CD4-positive, alpha-beta T cell treated with Interferon gamma for 1 hour (primary cell): ENCODE measurements at regions not wholly inside any gene's neighbourhood (a gene's known extent, or its start where the extent isn't known, plus 50 kb on each side); places are given as distances from the start of the nearest gene placed in this dataset.
"Not testable (repeated sequence)": the region's sequence is repeated elsewhere in the genome, so short reads cannot be mapped to it uniquely, and the experiment has no call there.

Source experiments
- DNase-seq: peaks from one replicate; pipeline ENCODE4 v3.0.0-alpha.2; 2020

DNA sequence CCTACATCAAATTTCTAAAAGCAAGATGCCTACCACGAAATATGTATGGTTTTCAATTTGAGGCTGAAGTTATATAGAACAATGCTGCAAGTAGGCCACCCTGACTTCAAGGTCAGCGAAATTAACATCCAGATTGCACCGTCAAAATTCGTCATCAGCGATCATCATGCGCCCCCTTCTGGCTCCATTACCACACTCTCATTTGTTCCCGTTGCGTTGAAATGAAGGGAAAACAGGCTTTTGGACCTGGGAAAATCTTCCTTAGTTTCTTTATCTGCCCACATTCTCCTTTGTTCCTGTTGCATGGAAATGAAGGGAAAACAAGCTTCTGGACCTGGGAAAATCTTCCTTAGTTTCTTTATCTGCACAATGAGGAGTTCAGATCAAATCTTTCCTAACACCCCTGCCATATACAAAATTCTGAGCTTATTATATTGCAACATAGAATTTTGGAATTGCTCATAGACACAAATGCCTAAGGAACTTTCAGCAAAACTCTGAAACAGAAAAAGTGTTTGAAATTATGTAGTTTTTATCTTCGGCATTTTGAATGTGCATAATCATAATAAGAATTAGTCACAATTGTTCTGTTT, 98.2 kb upstream of the PRKCQ start:
- DNase-seq: peak; percentile 38

DNA sequence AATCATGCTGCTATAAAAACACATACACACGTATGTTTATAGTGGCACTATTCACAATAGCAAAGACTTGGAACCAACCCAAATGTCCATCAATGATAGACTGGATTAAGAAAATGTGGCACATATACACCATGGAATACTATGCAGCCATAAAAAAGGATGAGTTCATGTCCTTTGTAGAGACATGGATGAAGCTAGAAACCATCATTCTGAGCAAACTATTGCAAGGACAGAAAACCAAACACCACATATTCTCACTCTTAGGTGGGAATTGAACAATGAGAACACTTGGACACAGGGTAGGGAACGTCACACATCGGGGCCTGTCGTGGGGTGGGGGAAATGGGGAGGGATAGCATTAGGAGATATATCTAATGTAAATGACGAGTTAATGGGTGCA, 97.1 kb upstream of the PRKCQ start:
- not testable (repeated sequence) for DNase-seq

DNA sequence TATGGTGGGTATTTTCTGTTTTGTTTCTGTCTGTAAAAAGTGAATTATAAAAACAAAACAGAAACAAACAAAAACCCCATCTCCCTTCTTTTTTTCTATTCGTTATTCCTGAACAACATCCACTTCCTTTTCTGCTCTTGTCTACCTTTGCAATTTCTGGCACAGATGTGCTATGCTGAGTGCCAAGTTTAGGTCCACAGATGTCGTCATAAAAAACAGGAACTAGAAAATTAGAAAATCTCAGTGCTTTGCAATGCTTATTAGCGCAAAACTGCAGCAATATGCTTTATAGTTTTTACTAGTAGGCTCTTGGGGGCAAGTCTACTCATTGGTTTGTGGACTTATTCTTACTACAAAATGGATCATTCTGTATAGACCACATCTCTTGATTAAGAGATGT, 94.2 kb upstream of the PRKCQ start:
- DNase-seq: no peak

DNA sequence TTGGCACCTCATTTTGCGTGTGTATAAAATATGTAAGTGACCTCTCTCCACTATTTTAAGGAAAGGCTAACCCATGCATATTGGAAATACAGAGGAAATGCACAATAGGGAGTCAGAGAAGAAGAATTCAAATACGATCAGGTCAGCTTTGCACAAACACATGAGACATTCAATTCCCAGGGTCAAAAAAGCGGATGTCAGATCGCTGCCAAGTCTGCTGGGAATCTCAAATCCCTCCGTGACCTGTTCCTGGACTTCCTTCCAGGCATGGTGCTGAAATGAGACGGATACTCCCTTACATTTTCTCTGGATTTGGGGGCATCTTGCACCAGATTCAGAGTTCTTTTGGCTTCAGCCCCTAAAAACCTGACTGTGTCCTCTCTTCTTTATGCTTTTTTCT, 91.9 kb upstream of the PRKCQ start:
- DNase-seq: no peak

DNA sequence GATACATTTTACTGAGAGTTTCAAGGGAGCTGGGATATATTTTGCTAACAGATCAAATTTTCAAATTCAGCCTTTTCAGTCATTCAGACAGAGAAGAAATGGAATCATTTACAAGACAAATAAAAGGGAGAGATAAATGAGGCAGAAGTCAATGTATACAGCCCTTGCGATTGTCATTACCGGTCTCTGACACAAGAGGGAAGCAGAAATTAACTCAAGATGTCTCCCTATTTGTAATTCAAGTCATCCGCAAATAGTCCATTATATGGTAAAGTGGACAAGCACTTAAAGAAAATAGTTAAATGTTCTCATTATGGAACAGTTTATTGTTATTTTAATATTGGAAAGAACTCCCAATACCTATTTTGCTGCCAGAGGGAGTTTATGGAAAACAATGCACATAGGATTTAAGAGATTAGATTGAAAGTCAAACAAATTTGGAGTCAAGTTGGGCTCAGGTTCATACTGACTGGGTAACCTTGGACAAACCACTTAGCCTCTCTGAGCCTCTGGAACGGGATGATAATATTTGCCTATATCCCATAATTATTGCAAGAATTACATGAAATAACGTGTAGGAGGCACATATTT, 89.3 kb upstream of the PRKCQ start:
- no peak for DNase-seq

DNA sequence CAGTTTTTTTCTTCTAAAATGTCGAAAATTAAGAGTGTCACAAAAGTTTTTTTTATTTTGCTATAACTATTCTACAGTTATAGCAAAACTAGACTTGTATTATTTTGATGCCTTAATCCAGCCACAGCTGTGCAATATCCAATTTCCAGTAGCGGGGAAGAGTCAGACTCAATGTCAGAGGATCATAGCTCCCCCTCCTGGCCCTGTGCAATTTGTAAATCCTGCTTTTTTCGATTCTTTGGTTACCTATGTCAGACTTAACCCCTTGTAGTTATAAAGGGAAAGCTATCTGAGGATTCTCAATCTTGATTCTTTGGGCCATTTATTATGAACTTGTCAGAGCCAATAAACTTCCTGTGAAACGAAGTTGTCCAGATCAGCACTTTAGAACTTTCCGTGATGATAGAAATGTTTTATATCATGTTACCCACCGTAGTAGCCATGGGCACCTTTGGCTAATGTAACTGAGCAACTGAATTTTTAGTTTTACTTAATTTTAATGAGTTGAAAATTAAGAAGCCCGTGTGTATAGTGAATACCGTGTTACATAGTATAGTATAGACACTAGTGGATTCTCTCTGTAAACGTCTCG, 87.7 kb upstream of the PRKCQ start:
- DNase-seq: no peak

DNA sequence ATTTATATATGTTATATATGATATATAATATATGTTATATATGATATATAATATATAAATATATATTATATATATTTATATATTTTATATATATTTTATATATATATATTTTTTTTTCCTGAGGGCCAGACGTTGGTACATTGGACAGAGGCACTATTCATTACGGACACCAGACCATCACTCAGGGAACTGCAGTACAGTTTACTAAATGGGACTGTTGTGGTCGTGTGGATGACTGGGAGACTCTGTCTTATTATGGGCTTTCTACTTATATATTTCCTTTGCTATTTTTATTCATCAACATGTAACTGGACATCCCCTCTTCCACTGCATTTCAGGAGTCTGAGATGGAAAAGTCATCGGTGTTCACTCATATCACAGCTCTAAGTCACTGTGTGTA, 87.1 kb upstream of the PRKCQ start:
- no peak for DNase-seq

DNA sequence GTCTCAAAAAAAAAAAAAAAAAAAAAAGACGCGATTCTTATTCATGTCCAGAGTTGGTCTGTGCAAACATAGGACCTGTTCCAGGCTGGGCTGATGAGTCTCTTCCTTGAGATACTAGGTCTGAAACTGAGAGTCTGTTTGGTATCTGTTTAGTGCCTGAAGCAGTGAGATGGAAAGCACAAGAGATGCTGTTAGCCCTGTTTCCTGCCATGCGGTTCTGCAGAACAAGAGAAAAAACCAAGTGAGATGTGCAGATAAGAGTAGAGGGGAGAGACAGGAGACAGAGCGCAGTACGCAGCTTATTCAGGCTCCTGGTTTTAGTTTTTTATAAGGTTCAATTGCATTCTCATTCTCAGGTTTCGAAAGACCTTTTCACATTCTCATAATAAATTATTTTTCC, 85.8 kb upstream of the PRKCQ start:
- DNase-seq: no peak

DNA sequence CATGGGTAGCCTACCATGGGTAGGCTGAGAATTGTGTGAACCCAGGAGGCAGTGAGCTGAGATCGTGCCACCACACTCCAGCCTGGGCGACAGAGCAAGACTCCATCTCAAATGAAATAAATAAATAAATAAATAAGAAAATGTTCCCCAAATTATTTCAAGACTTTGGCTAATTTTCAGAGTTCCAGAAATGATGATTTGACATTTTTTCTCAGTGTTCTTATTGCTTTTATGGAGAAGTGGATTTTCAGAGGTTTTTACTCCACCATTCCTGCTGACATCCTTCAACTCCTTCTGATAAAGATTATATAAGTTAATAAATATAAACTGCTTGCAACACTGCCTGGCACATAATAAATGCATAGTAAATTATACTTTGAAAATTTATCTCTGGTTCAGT, 80.4 kb upstream of the PRKCQ start:
- no peak for DNase-seq

DNA sequence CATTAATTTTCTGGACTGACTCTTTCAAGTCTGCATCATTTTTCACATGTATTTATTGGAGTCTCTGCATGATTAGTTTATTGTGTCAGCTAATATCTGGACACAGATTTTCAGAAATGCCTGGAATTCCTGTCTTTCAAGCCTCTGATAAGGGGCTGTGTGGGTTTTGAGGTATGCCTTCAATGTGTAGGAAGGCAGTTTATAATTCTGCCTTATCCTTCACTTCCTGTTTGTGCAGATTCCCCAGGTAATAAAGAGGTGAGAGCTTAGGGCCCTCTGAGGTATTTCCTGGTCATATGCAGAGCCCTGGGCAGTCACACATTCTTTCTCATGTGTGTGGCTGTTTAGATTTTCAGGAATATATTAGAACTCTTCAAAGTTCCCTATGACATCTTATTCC, 79.4 kb upstream of the PRKCQ start:
- DNase-seq: no peak

DNA sequence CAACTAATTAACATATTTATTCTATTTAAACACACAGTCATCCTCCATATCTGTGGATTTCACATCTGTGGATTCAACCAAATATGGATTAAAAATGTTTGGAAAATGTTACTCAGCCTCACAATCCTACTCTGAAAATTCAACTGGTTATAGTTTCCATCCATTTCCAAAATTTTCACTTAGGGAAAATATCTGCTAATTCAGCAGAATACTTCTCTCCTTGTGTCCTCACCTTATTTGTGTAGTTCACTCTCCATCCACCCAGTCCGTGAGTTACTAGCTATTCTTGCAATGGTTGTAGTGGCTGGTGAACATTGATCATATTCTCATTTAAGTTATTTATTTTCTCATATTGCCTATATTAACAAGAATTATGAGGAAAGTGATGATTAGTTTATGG, 77.6 kb upstream of the PRKCQ start:
- no peak for DNase-seq

DNA sequence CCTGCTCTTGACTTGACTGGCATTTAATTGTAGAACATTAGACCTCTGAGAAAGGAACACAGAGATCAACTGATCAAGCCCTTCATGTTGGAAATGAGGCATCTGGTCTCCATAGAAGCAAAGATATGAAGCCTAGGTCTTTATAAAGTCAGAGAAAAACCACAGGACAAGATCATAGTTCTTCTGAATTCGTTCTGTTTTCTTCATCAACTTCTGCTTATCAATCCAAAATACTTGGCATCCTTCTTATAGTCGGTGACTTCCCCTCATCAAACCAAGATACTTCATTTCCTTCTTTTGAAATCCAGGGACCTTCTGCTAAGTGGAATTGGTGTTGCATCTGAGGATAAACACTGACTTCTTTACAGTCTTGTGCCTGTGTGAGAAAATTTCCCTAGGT, 77.1 kb upstream of the PRKCQ start:
- no peak for DNase-seq

DNA sequence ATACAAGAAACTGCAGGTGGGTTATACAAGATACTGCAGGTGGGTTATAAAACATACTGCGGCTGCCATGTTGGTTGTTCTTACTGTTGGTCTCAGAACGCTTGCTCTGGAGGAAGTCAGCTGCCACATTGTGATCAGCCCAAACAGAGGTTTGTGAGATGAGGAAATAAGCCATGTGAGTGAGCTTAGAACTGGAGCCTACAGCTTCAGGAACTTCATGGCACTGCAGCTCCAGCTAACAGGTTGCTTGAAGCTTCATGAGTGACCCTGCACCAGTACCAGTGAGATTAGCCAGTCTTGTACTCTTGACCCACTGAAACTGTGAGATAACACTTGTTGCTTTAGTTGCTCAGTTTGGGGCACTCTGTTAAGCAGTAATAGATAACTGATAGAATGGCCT, 74.5 kb upstream of the PRKCQ start:
- DNase-seq: no peak

DNA sequence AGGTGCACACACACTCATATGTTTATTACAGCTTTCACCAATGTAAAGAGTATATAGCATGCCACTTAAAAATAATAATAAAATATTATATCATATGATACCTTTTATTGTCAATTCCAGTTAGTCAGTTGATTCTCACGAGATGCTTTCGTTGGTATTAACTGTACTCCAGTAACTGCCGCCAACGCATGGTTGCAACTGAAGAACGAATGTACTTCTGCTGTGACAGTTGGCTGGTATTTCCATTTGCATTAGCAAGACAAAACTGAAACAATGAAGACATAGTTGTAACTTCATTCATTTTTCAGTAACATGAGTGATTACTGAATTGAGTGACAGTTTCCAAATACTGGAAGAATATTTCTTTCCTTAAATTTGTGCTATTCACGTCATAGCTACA, 70.5 kb upstream of the PRKCQ start:
- DNase-seq: no peak

DNA sequence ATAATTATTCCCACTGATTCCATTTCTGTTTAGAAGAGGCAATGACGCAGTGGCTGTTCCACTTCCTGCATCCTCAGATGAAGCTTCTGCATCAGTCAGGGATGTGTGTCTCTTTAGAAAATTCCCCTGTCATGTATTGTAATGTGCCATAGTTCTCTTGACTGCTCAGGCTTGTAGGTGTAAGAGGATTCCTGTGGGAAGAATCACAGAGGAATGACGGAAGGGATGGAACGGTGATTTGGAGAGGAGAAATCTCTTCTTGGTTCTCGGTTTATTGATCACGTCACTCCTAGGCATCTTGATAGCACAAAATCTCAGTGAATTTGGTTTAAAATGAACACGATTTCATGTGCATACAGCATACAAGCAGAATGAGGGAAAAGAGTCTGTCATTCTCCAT, 69.8 kb upstream of the PRKCQ start:
- DNase-seq: no peak

DNA sequence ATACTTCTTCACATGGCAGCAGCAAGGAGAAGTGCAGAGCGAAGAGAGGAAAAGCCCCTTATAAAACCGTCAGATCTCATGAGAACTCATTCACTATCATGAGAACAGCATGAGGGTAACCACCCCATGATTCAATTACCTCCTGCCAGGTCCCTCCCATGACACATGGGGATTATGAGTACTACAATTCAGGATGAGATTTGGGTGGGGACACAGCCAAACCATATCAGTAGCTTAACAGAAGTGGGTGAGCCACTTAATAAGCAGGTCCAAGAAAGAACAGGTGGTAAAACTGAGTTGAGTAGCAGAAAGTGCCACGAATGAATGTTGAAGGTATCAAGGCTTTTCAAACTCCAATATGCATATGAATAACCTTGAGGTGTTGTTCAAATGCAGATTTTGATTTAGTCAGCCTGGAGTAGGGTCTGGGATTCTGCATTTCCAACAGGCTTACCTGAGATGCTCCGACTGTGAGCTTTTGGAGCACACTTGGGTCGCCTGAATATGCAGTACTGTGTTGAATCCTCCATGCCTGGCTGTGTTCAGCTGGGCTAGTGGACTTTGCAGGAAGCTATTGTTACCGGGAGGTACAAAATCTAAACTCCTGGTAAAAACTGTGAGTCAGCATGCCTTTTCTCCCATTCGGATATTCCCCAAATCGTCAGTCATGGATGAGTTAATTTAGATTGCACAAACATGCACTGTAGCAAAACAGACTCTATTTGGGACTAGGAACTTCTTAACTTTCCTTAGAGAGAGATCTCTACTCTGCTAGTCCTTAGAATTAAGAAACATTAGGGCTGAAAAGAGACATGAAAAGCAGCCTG, 69.0 kb upstream of the PRKCQ start:
- DNase-seq: no peak

DNA sequence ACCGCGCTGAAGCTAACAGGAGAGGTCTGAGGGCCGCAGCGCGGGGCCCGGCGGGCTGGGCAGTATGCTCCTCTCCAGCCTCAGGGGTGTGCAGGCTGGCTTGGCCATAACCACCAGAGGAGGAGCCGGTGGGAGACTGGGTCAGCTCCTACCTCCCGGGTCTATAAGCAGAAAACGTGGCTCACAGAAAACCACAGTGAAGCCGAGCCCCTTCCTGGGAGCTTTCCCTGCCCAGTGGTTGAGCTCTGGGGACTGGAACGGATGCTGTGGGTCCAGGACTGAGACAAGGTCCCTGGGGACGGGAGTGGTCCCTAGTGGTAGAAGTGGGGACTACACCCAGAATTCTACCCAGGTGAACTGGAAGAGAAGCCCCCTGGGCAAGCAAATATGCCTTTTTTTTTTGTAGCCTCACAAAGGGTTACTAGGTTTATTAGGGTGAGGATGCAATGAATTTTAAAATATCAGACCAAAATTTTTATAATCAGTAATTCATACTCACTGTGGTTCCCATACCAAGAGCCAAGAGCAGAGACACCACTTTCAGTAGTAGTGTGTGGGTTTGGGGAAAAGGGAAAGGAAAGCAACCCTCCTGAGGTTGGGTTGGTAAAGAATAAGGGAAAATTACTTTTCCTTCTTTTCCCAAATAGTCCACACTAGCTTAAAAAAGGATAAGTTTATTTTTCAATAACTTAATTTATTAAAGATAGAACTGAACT, 67.9 kb upstream of the PRKCQ start:
- peak; percentile 50 for DNase-seq

DNA sequence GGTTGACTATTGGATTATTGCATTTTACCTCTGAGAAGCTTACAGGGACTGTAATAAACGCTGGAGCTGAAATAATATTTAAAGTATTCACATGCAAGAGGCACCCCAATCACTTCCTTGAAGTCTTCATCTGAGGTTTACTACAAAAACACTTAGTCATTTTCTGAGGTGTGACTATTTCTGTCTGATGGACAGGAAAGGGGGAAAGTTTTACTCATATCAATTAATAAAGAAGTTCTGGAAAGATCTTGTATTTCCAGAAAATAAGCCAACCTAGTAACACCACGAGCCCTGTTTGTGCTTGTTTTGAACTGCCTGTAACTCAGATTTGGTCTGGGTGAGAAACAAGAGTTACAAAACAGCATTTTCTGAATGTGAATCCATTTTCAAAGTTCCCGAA, 63.9 kb upstream of the PRKCQ start:
- DNase-seq: no peak

DNA sequence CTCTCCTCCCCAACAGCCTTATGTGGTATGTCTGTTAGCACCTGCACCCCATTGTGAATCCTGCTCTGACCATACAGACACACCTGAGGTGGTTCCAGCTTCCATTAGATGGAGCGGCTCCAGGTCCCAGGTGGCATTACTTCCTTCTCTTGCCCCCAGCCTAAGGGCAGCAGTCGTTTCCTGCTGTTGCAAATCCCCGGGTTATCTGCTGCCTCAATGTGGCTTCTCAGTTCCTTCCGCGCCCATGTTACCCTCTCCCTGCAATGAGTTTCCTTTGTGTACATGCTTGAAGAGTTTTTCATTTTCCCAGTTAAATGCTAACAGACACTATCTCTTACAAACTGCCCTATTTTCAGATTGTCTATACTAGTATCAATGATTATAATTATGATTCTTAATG, 62.8 kb upstream of the PRKCQ start:
- DNase-seq: no peak

DNA sequence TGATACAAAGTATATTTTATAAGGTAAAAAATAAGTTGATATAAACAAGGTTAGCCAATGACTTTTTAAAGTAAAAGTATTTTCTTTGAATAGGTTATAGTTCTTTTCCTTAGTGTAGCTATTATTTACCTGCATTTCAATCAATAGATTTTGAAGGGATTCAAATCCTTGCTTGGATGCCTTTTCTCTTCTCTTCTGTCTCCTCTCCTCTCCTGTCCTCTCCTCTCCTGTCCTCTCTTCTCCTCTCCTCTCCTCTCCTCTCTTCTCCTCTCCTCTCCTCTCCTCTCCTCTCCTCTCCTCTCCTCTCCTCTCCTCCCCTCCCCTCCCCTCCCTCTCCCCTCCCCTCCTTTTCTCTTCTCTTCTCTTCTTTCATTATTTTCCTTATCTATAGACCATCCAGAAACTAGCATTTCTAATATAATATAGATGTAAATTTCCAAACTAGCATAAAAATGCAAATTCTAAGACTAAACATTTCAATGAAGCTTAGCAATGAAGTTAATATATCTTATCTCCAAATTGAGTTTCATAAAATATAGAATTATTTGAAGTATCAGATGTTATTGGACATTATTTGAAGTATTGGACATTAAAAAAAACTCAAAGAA, 60.5 kb upstream of the PRKCQ start:
- DNase-seq: no peak

DNA sequence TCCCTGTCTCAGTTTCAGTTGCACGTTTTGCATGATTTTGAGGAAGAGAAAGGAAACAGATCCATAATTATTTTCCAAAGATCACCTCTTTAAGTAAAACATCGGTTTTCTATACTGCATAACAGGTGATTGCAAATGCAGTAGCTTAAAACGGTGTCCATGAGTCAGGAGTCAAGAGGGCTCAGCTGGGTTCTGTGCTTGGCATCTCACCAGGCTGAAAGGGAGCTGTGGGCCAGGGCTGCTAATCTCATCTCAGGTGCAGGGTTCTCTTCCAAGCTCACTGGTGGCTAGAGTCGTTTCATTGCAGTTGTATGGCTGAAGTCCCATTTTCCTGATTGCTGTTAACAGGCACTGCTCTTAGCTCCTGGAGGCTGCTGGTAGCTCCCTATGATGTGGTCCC, 57.0 kb upstream of the PRKCQ start:
- DNase-seq: no peak

DNA sequence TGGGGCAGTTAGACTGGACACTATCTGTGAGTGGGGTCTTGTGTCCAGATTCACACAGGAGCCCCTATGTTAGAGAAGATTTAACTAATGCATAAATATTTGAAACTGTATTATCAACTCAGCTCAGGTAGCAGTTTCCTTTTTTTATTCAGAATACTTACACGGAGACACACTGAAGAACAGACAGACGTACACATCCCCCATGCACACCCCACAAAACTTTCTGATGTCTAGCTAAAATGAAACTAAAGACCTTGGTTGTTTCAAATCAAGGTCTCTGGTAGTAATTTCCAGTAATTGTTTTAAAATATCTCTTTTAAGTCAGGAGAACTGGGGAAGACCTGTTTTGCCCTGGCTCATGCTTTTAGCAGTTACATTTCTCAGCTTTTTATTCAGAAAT, 55.7 kb upstream of the PRKCQ start:
- no peak for DNase-seq
